HCT116 (cell line): ENCODE measurements at regions not wholly inside any gene's neighbourhood (a gene's known extent, or its start where the extent isn't known, plus 50 kb on each side); places are given as distances from the start of the nearest gene placed in this dataset.

Source experiments
- CBX3 ChIP-seq: IDR thresholded peaks from 2 replicates; pipeline ENCODE4 v1.6.1; 2012; ENCODE audit warnings: low read depth
- CEBPB ChIP-seq: IDR thresholded peaks from 2 replicates; pipeline ENCODE4 v1.6.1; 2012; ENCODE audit warnings: low read depth
- CTCF ChIP-seq, 3 experiments: fragments of 200-600 bp in 1 of 3; sonication (generic) in 1 of 3; IDR thresholded peaks in 2 of 3; conservative IDR thresholded peaks in 1 of 3; 2 replicates each; pipeline ENCODE4 v1.5.1; 2012 to 2017; ENCODE audit warnings: low read depth in 2 of 3, low read length in 2 of 3, antibody characterized with exemption in 1 of 3, borderline replicate concordance in 1 of 3, control low read depth in 1 of 3, mild to moderate bottlenecking in 1 of 3, mixed read lengths in 1 of 3, mixed run types in 1 of 3, moderate library complexity in 1 of 3; ENCODE audit not compliant: insufficient read depth in 1 of 3
- EZH2 ChIP-seq: fragments of 200-600 bp; sonication (generic); IDR thresholded peaks from 2 replicates; pipeline ENCODE4 v1.6.1; 2017; ENCODE audit warnings: antibody characterized with exemption, mixed run types
- JUND ChIP-seq: IDR thresholded peaks from 2 replicates; pipeline ENCODE4 v1.6.1; 2012
- MAX ChIP-seq: IDR thresholded peaks from 2 replicates; pipeline ENCODE4 v1.6.1; 2012
- POLR2A ChIP-seq: IDR thresholded peaks from 2 replicates; pipeline ENCODE4 v1.7.0; 2011; ENCODE audit warnings: borderline replicate concordance; ENCODE audit not compliant: insufficient read depth, insufficient read length; ENCODE audit errors: extremely low read depth
- POLR2AphosphoS5 ChIP-seq: IDR thresholded peaks from 2 replicates; pipeline ENCODE4 v1.6.1; 2011; ENCODE audit warnings: mild to moderate bottlenecking, low read depth, low read length, moderate library complexity
- REST ChIP-seq: IDR thresholded peaks from 2 replicates; pipeline ENCODE4 v1.6.1; 2012; ENCODE audit warnings: low read depth
- SIN3A ChIP-seq: IDR thresholded peaks from 2 replicates; pipeline ENCODE4 v1.6.1; 2012; ENCODE audit warnings: low read depth
- TCF7L2 ChIP-seq: IDR thresholded peaks from 2 replicates; pipeline ENCODE4 v1.7.0; 2011; ENCODE audit warnings: borderline replicate concordance, inconsistent platforms; ENCODE audit not compliant: insufficient read depth, insufficient read length; ENCODE audit errors: extremely low read depth
- ZBTB33 ChIP-seq: IDR thresholded peaks from 2 replicates; pipeline ENCODE4 v1.6.1; 2011; ENCODE audit warnings: mild to moderate bottlenecking, low read length, moderate library complexity; ENCODE audit not compliant: insufficient replicate concordance; ENCODE audit errors: extremely low read depth
- ZNF274 ChIP-seq: fragments of 200-500 bp; sonication (Bioruptor generic); IDR thresholded peaks from 2 replicates; pipeline ENCODE4 v1.6.1; 2014; ENCODE audit warnings: mild to moderate bottlenecking, low read depth, low read length, inconsistent platforms

GRCh38 chr3:1664266-1664665 is 434.4 kb upstream of the CNTN4 start:
- TF ChIP-seq POLR2A: no peak
- TF ChIP-seq TCF7L2: no peak
- no peak for TF ChIP-seq MAX
- no peak for TF ChIP-seq CTCF (IDR thresholded peaks at IDR 0.05 in 2 of 3, conservative IDR thresholded peaks at IDR 0.05 in 1 of 3; ENCODE audit: borderline replicate concordance in 1 of 3, insufficient read depth in 1 of 3, low read depth in 2 of 3, low read length in 2 of 3)
- TF ChIP-seq POLR2AphosphoS5: no peak
- TF ChIP-seq CEBPB: no peak
- TF ChIP-seq EZH2: no peak
- no peak for TF ChIP-seq ZNF274
- TF ChIP-seq SIN3A: no peak
- no peak for TF ChIP-seq REST
- TF ChIP-seq JUND: no peak
- no peak for TF ChIP-seq ZBTB33
- no peak for TF ChIP-seq CBX3
